ENCODE measurements at regions not wholly inside any gene's neighbourhood (a gene's known extent, or its start where the extent isn't known, plus 50 kb on each side); places are given as distances from the start of the nearest gene placed in this dataset.

GRCh38 chrX:43003204-43003565 lies 225.2 kb upstream of the PPP1R2C start:
- TF ChIP-seq CTCF (IDR thresholded peaks at IDR 0.05) (no peak), POLR2A (IDR thresholded peaks at IDR 0.05) (no peak)
